ENCODE measurements at regions not wholly inside any gene's neighbourhood (a gene's known extent, or its start where the extent isn't known, plus 50 kb on each side); places are given as distances from the start of the nearest gene placed in this dataset.

DNA sequence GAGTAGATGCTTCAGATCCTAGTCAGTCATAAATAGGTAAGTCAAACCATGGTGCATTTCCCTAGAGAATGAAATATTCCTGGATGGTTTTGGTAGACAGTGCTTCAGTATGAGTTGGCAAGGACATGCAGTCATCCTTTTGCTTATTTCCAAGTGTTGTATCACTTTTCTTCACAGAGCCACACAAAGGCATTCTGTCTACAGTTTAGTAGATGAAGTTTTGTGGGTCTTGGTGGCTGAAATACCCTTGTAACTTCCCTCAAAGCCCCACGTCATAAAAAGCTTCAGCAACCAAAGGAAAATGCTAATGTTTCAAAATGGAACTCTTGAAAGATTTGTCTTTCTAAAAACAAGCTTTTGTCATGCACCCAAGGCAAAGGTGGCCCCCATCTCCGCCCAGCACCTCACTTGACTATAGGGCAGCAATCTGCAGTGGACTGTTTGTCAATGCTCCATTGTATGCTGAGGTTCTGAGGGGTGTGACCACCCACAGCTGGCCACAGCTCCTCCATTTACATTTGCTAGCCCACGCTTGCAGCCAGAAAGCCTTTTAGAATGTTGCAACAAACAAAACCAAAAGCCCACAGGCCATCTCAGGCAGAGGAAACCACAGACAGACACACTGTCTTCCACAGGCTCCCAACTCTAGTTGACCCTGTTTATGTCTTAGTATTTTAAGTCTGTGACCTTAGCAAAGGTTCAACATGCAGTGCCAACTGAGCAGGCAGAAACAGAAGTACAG is 87.1 kb upstream of the FAM9C start:
- TF ChIP-seq POLR2A (IDR thresholded peaks at IDR 0.05): no peak
- TF ChIP-seq, protein P1, sequence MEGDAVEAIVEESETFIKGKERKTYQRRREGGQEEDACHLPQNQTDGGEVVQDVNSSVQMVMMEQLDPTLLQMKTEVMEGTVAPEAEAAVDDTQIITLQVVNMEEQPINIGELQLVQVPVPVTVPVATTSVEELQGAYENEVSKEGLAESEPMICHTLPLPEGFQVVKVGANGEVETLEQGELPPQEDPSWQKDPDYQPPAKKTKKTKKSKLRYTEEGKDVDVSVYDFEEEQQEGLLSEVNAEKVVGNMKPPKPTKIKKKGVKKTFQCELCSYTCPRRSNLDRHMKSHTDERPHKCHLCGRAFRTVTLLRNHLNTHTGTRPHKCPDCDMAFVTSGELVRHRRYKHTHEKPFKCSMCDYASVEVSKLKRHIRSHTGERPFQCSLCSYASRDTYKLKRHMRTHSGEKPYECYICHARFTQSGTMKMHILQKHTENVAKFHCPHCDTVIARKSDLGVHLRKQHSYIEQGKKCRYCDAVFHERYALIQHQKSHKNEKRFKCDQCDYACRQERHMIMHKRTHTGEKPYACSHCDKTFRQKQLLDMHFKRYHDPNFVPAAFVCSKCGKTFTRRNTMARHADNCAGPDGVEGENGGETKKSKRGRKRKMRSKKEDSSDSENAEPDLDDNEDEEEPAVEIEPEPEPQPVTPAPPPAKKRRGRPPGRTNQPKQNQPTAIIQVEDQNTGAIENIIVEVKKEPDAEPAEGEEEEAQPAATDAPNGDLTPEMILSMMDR (IDR thresholded peaks at IDR 0.05): no peak
